PC-3 (cell line): ENCODE measurements at regions not wholly inside any gene's neighbourhood (a gene's known extent, or its start where the extent isn't known, plus 50 kb on each side); places are given as distances from the start of the nearest gene placed in this dataset.

Experiments used
- CTCF ChIP-seq: fragments of 300-600 bp; sonication (generic); conservative IDR thresholded peaks from 2 replicates; pipeline ENCODE4 v1.5.1; 2017; ENCODE audit warnings: antibody characterized with exemption, low read depth, mild to moderate bottlenecking, low read length
- EZH2 ChIP-seq: fragments of 300-600 bp; sonication (generic); IDR thresholded peaks from one replicate; pipeline ENCODE4 v1.6.1; 2017; ENCODE audit warnings: antibody characterized with exemption, mild to moderate bottlenecking, low read length; ENCODE audit not compliant: unreplicated experiment
- EZH2phosphoT487 ChIP-seq: fragments of 300-600 bp; sonication (generic); IDR thresholded peaks from 2 replicates; pipeline ENCODE4 v1.6.1; 2018; ENCODE audit warnings: mild to moderate bottlenecking, antibody characterized with exemption, low read length, borderline replicate concordance

DNA sequence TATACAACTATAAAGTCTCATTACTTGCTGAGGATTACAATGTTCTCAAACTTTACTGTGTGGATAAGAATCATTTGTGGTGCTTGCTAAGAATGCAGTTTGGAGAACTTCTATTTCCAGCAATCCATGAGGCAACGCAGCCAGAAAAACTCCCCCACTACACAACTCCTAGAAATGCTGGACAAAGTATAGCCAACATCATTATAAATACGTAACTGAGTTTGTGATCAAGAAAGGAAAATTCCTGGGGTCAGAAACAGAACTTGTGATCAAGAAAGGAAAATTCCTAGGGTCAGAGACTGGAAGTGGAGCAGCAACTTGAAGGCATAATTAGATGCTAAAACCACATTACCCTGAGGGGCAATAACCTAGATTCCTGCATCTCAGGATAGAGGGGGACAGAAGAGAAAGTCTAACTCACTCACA, 81.1 kb downstream of the MAT2B start:
- no peak for TF ChIP-seq CTCF
- TF ChIP-seq EZH2 = no peak
- TF ChIP-seq EZH2phosphoT487 = no peak
